Fibroblast of the aortic adventitia (primary cell): ENCODE measurements at regions not wholly inside any gene's neighbourhood (a gene's known extent, or its start where the extent isn't known, plus 50 kb on each side); places are given as distances from the start of the nearest gene placed in this dataset.

Source experiments
- DNase-seq: peaks from one replicate; pipeline ENCODE4 v3.0.0-alpha.2; 2010; ENCODE audit warnings: low read depth
- H3K4me3 ChIP-seq: 2 replicates; pipeline ENCODE4 v1.5.1; 2011; ENCODE audit warnings: low read depth, mild to moderate bottlenecking, control low read depth, low read length, moderate library complexity
- TF ChIP-seq, protein P1 (sequence below): IDR thresholded peaks from 2 replicates; pipeline ENCODE4 v1.5.1; 2011; ENCODE audit warnings: mild to moderate bottlenecking, low read length, control low read depth, inconsistent platforms; ENCODE audit not compliant: insufficient read depth

- H3K4me3 ChIP-seq, result no peak overlapping the region
- DNase-seq, result no peak
- TF ChIP-seq, protein P1, sequence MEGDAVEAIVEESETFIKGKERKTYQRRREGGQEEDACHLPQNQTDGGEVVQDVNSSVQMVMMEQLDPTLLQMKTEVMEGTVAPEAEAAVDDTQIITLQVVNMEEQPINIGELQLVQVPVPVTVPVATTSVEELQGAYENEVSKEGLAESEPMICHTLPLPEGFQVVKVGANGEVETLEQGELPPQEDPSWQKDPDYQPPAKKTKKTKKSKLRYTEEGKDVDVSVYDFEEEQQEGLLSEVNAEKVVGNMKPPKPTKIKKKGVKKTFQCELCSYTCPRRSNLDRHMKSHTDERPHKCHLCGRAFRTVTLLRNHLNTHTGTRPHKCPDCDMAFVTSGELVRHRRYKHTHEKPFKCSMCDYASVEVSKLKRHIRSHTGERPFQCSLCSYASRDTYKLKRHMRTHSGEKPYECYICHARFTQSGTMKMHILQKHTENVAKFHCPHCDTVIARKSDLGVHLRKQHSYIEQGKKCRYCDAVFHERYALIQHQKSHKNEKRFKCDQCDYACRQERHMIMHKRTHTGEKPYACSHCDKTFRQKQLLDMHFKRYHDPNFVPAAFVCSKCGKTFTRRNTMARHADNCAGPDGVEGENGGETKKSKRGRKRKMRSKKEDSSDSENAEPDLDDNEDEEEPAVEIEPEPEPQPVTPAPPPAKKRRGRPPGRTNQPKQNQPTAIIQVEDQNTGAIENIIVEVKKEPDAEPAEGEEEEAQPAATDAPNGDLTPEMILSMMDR, result no peak
These were observed 71.3 kb upstream of the IQCM start for GRCh38 chr4:149886786-149887490.

- no peak overlapping the region for H3K4me3 ChIP-seq
- DNase-seq, result peak; percentile 35
These were observed 74.3 kb upstream of the IQCM start for GRCh38 chr4:149889991-149890390.

GRCh38 chr4:149890531-149890930 lies 74.9 kb upstream of the IQCM start:
- DNase-seq, result no peak
- H3K4me3 ChIP-seq, result no peak overlapping the region
- TF ChIP-seq, protein P1, result no peak

More at GRCh38 chr4:149889991-149890390, 74.3 kb upstream of the IQCM start:
- TF ChIP-seq, protein P1, result no peak

DNA sequence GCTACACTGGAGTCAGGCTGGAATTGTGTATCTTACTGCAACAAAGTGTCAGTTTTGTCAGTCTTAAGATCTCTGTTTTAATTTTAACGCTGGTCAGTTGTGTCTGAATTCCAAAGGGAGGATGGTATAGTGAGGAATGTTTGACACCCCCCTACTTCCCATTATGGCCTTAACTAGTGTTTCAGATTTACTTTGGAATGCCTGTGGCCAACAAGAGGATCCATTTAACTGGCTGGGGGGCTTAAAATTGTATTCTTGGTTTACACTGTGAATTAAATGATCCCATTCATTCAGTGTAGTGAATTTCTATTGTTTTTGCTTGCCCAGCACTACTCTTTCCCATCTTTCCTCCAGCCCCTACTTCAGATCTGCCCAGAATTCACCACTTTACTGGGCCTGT lies 75.8 kb upstream of the IQCM start:
- no peak for DNase-seq
- TF ChIP-seq, protein P1, result no peak
- H3K4me3 ChIP-seq, result no peak overlapping the region

- DNase-seq, result peak; percentile 66
These were observed 80.8 kb upstream of the IQCM start for GRCh38 chr4:149896432-149896831.

GRCh38 chr4:149897783-149898182 lies 82.1 kb upstream of the IQCM start:
- TF ChIP-seq, protein P1, result peak; percentile 46

More at GRCh38 chr4:149896432-149896831, 80.8 kb upstream of the IQCM start:
- TF ChIP-seq, protein P1, result peak; percentile 84
- no peak overlapping the region for H3K4me3 ChIP-seq

DNA sequence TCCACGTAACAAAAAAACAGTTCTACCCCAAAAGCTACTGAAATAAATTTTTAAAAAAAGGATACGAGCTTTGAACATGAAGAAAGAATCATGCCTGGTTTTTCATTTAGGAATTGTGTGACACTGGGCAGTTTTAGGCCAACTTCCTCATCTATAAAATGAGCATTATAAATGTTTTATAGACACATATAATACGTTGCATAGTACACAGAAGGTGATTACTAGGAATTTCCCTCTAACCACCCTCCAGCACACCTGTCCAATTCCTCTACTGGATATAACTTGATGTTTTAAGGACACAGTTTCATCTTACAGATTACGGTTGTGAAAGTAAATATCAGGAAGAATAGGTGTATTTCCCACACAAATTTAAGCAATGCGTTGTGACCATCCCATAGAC lies 85.5 kb upstream of the IQCM start:
- TF ChIP-seq, protein P1, result no peak
- H3K4me3 ChIP-seq, result no peak overlapping the region
- no peak for DNase-seq

More at GRCh38 chr4:149897783-149898182, 82.1 kb upstream of the IQCM start:
- no peak overlapping the region for H3K4me3 ChIP-seq
- DNase-seq, result peak; percentile 50
